ENCODE measurements at regions not wholly inside any gene's neighbourhood (a gene's known extent, or its start where the extent isn't known, plus 50 kb on each side); places are given as distances from the start of the nearest gene placed in this dataset.

GRCh38 chr11:129610545-129610944, 205.1 kb upstream of the TMEM45B start:
- Histone ChIP-seq H3K36me3 (ENCODE audit: insufficient read depth, low read length) (no peaks in the 10 kb centered on the region), H3K4me3 (ENCODE audit: low read length) (no peak overlapping the region), H3F3A (ENCODE audit: insufficient read depth, low read length, poor library complexity, severe bottlenecking) (no peaks in the 10 kb centered on the region), H2AFZ (ENCODE audit: low read depth, low read length) (no peak overlapping the region), H3K9me3 (ENCODE audit: low read length) (no peaks in the 10 kb centered on the region), H3K9me2 (ENCODE audit: insufficient read depth, low read length) (no peaks in the 10 kb centered on the region), H3K27me3 (ENCODE audit: insufficient read depth, low read depth, low read length) (no peaks in the 10 kb centered on the region), H4K20me1 (ENCODE audit: insufficient read depth) (no peaks in the 10 kb centered on the region), H3K4me2 (ENCODE audit: low read length) (no peak overlapping the region), H3K9ac (ENCODE audit: low read length) (no peak overlapping the region), H3K27ac (ENCODE audit: low read length) (no peak overlapping the region), H3K79me2 (replicated peaks; ENCODE audit: insufficient read depth, low read length) (no peaks in the 10 kb centered on the region)
- TF ChIP-seq CTCF (IDR thresholded peaks at IDR 0.05; ENCODE audit: poor library complexity, severe bottlenecking) (no peak), RAD21 (conservative IDR thresholded peaks at IDR 0.05) (no peak), POLR2AphosphoS5 (IDR thresholded peaks at IDR 0.05) (no peak), TAF1 (IDR thresholded peaks at IDR 0.05; ENCODE audit: low read depth) (no peak), MXI1 (conservative IDR thresholded peaks at IDR 0.05; ENCODE audit: poor library complexity, severe bottlenecking) (no peak), EP300 (conservative IDR thresholded peaks at IDR 0.05; ENCODE audit: poor library complexity, severe bottlenecking) (no peak)

GRCh38 chr11:129611661-129612446, 203.8 kb upstream of the TMEM45B start:
- Histone ChIP-seq H3K79me2 (replicated peaks; ENCODE audit: insufficient read depth, low read length) (no peaks in the 10 kb centered on the region), H3F3A (ENCODE audit: insufficient read depth, low read length, poor library complexity, severe bottlenecking) (no peaks in the 10 kb centered on the region), H3K9ac (ENCODE audit: low read length) (no peak overlapping the region), H3K9me2 (ENCODE audit: insufficient read depth, low read length) (no peaks in the 10 kb centered on the region), H2AFZ (ENCODE audit: low read depth, low read length) (no peak overlapping the region), H3K36me3 (ENCODE audit: insufficient read depth, low read length) (no peaks in the 10 kb centered on the region), H3K4me2 (ENCODE audit: low read length) (no peak overlapping the region), H3K27me3 (ENCODE audit: insufficient read depth, low read depth, low read length) (no peaks in the 10 kb centered on the region), H3K9me3 (ENCODE audit: low read length) (no peaks in the 10 kb centered on the region), H3K4me3 (ENCODE audit: low read length) (no peak overlapping the region), H4K20me1 (ENCODE audit: insufficient read depth) (no peaks in the 10 kb centered on the region), H3K27ac (ENCODE audit: low read length) (no peak overlapping the region)
- TF ChIP-seq, protein P1, sequence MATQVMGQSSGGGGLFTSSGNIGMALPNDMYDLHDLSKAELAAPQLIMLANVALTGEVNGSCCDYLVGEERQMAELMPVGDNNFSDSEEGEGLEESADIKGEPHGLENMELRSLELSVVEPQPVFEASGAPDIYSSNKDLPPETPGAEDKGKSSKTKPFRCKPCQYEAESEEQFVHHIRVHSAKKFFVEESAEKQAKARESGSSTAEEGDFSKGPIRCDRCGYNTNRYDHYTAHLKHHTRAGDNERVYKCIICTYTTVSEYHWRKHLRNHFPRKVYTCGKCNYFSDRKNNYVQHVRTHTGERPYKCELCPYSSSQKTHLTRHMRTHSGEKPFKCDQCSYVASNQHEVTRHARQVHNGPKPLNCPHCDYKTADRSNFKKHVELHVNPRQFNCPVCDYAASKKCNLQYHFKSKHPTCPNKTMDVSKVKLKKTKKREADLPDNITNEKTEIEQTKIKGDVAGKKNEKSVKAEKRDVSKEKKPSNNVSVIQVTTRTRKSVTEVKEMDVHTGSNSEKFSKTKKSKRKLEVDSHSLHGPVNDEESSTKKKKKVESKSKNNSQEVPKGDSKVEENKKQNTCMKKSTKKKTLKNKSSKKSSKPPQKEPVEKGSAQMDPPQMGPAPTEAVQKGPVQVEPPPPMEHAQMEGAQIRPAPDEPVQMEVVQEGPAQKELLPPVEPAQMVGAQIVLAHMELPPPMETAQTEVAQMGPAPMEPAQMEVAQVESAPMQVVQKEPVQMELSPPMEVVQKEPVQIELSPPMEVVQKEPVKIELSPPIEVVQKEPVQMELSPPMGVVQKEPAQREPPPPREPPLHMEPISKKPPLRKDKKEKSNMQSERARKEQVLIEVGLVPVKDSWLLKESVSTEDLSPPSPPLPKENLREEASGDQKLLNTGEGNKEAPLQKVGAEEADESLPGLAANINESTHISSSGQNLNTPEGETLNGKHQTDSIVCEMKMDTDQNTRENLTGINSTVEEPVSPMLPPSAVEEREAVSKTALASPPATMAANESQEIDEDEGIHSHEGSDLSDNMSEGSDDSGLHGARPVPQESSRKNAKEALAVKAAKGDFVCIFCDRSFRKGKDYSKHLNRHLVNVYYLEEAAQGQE (IDR thresholded peaks at IDR 0.05; ENCODE audit: borderline replicate concordance), result no peak

- H3K9me2 ChIP-seq (ENCODE audit: insufficient read depth, low read length), result no peaks in the 10 kb centered on the region
- H3K36me3 ChIP-seq (ENCODE audit: insufficient read depth, low read length), result no peaks in the 10 kb centered on the region
- H3F3A ChIP-seq (ENCODE audit: insufficient read depth, low read length, poor library complexity, severe bottlenecking), result no peaks in the 10 kb centered on the region
- no peak overlapping the region for H2AFZ ChIP-seq (ENCODE audit: low read depth, low read length)
- no peak overlapping the region for H3K27ac ChIP-seq (ENCODE audit: low read length)
- no peaks in the 10 kb centered on the region for H4K20me1 ChIP-seq (ENCODE audit: insufficient read depth)
- H3K9ac ChIP-seq (ENCODE audit: low read length), result no peak overlapping the region
- H3K27me3 ChIP-seq (ENCODE audit: insufficient read depth, low read depth, low read length), result no peaks in the 10 kb centered on the region
- no peak overlapping the region for H3K4me3 ChIP-seq (ENCODE audit: low read length)
- no peak overlapping the region for H3K4me2 ChIP-seq (ENCODE audit: low read length)
- H3K9me3 ChIP-seq (ENCODE audit: low read length), result no peaks in the 10 kb centered on the region
- no peak for TF ChIP-seq CTCF (IDR thresholded peaks at IDR 0.05; ENCODE audit: poor library complexity, severe bottlenecking)
- H3K79me2 ChIP-seq (replicated peaks; ENCODE audit: insufficient read depth, low read length), result no peaks in the 10 kb centered on the region
These were observed 203.1 kb upstream of the TMEM45B start for GRCh38 chr11:129612447-129612961.
